NCI-H524 (cell line): ENCODE measurements at regions not wholly inside any gene's neighbourhood (a gene's known extent, or its start where the extent isn't known, plus 50 kb on each side); places are given as distances from the start of the nearest gene placed in this dataset.
A peak's percentile ranks its signal among the peaks of the same experiment; 100 is the strongest.
"Not testable (repeated sequence)": the region's sequence is repeated elsewhere in the genome, so short reads cannot be mapped to it uniquely, and the experiment has no call there.

ENCODE experiments used
- DNase-seq, 2 experiments: peaks; one replicate each; lab custom pipeline; 2025; lab: John Stamatoyannopoulos, UW

DNA sequence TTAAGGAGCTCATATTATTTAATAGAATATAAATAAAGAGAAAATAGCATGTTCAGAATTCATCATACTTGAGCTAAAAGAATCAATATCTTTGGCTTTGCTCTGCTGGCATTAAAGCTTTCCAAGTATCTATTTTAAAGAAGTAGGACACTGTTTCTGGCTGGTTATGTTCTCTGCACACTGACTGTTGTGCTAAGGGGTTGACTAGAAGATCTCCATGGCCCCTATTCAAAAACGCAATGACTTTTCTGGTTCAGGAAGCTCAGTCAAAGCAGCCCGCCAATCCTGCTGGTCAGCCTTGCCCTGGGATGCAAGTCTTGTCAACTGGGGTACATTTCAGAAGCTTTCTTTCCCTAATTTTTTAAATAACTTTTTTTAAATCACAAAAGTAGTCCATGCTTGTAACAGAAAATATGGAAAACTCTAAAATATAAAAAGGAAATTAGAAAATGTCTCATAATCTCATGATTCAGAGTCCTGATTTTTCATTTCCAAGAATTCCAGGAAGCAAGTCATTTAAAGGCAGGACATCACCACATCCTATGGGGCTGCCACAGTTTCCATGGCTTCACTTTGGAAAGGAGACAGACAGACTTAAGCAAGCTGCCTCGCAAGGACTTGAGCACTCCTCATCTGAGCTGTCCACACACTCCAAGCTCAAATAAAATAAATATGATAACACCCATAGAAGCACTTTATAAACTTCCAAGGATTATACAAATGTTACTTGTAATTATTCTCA, 195.1 kb downstream of the TXNL1 start:
- DNase-seq, result no peak

- DNase-seq, result not testable (repeated sequence)
Measured at GRCh38 chr18:56438480-56438879, 199.9 kb downstream of the TXNL1 start.

- DNase-seq, result no peak
Measured at GRCh38 chr18:56436651-56437050, 201.7 kb downstream of the TXNL1 start.

- no peak for DNase-seq
Measured at GRCh38 chr18:56433919-56434318, 204.5 kb downstream of the TXNL1 start.

GRCh38 chr18:56431551-56431950, 206.8 kb downstream of the TXNL1 start:
- no peak for DNase-seq

DNA sequence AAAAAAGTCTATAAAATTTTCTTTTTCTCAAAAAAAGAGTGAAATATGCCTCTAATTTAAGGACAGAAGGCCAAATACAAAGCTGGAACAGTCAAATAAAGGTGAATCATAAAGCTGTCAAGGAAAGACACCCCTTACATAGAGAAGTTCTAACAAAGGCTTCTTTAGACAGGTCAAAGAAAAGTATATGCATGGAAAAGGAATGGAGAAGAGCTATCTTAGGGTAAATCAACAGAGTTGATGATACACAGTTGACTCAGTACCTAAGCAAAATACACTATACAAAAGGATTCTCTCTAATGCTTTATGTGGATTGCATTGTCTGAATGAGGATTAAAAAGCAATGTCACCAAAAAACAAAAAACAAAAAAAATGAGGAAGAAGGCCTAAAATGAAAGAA, 214.8 kb downstream of the TXNL1 start:
- no peak for DNase-seq

DNA sequence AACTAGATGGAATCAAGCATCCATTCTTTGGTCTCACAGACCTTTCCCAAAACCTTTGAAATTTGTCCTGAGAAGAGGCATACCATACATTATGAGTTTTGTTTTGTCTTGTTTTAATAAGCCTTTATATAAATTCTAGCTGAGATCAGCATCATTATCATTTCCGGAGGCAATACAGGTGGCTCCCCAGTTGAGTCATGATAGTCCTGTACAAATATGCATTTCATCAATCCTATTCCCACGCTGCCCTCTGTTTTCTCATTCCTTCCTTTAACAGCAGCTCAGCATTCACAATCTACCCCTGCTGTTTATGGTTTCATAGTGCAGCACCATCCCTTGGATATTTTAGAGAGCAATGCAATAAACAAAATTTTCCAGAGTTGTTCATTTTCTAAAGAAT, 216.7 kb downstream of the TXNL1 start:
- no peak for DNase-seq

DNA sequence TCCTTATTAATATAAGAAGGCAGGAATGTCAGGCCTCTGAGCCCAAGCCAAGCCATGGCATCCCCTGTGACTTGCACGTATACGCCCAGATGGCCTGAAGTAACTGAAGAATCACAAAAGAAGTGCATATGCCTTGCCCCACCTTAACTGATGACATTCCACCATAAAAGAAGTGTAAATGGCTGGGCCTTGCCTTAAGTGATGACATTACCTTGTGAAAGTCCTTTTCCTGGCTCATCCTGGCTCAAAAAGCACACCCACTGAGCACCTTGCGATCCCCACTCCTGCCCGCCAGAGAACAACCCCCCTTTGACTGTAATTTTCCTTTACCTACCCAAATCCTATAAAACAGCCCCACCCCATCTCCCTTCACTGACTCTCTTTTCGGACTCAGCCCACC, 217.5 kb downstream of the TXNL1 start:
- DNase-seq, result not testable (repeated sequence)

DNA sequence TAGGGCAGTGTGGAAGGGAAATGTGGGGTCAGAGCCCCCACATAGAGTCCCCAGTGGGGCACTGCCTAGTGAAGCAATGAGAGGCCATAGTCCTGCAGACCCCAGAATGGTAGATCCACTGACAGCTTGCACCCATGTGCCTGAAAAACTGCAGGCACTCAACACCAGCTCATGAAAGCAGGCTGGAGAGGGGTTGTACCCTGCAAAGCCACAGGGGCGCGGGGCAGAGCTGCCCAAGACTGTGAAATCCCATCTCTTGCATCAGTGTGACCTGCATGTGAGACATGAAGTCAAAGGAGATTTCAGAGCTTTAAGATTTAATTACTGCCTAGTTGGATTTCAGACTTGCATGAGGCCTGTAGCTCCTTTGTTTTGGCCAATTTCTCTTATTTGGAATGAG, 224.0 kb downstream of the TXNL1 start:
- no peak for DNase-seq

- no peak for DNase-seq
Measured at GRCh38 chr18:56413862-56414261, 224.5 kb downstream of the TXNL1 start.

DNA sequence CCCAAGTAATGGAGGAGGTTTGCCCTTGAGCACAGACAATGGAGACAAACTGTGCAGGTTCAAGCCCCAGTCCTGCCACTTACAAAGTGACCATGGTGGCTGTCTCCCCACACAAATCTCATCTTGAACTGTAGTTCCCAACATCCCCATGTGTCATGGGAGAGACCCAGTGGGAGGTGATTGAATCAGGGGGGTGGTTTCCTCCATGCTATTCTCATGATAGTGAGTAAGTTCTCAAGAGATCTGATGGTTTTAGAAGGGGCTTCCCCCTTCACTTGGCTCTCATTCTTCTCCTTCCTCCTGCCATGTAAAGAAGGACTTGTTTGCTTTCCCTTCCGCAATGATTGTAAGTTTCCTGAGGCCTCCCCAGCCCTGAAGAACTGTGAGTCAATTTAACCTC, 225.4 kb downstream of the TXNL1 start:
- DNase-seq, result no peak

- DNase-seq, result no peak
Measured at GRCh38 chr18:56409736-56410135, 228.7 kb downstream of the TXNL1 start.

GRCh38 chr18:56407646-56408180, 230.7 kb downstream of the TXNL1 start:
- DNase-seq, result peak in 1 of 2 experiments; percentile 37

DNA sequence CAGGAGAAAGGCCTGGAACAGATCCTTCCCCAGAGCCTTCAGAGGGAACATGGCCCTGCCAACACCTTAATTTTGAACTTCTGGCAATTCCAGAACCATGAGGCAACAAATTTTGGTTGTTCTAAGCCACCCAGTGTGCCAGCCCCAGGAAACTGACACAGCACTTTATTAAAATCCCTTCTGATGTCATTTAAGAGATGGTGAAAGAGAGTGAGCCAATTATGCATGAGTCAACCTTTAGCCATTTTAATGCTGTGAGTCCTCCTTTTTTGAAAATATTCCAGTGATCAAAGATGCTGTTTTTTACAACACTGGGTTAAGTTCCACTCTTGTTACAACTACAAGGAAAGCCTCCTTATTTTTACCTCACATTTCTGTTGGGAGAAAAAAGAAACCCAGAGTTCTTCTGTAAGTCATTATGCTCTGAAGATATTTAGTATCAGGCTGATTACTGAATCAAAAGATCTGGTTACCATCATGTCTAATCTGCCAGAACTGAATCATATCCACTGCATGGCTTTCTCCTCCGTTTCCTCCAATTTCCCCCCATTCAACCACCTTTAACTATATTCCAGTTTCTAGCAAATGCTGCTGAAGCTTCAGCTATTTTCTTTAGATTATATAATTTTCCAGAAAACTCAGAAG, 235.4 kb downstream of the TXNL1 start:
- DNase-seq, result no peak

DNA sequence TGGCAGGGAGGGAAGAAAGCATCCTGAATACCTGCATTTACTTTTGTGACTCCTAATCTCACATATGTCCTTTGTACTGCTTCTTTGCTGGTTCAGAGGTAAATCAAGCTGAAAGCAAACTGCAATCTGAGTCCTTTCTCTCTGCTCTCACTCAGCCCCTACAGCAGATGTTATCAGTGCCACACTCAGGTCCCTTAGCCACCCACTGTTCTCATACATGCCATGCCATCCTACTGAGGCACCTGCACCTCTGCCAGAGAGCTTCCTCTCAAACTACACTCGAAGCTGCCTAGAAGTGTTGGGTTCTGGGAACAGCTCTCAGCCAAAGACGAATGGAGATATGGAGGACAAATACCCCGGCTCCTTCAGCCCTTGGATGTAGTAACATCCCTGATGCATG, 244.5 kb downstream of the TXNL1 start:
- DNase-seq, result no peak

- DNase-seq, result no peak
Measured at GRCh38 chr18:56391931-56392590, 246.3 kb downstream of the TXNL1 start.

GRCh38 chr18:56390626-56391025, 247.8 kb downstream of the TXNL1 start:
- DNase-seq, result no peak

DNA sequence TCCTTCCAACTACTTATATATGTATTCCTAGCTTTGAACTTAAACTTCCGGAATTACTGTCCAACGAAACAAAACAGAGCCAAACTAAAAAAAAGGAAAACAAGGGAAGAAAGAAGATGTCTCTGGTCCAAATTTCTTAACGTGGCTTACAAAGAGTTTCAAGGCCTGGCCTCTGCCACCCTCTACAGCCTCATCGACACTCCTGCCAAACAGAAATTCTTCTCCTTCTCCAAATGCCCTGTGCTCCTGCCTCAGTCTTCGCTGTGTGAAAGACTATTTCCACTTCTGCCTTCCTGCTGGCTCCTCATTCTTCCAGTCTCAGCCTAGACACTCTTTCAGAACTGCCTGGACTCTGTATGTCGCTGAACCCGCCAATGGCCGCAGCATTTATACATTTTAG, 249.2 kb downstream of the TXNL1 start:
- no peak for DNase-seq

DNA sequence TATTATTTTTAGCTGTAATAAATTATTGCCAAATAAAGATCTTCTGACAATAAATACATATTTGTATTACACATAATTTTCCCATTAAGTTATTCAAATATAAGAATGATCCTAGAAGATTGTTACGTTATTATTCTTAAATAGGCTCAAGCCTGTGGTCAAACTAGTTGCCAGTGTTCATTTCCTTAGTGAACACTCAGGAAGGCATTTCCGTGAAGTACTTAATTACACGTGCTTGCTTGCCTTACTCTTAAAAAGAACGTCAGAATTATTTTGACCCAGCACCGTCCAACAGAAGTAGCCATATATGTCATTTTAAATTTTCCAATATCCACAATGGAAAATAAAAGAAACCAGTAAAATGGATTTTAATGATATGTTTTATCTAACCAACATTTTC, 249.8 kb downstream of the TXNL1 start:
- DNase-seq, result no peak

GRCh38 chr18:56386856-56387255, 251.5 kb downstream of the TXNL1 start:
- DNase-seq, result no peak

- DNase-seq, result no peak
Measured at GRCh38 chr18:56383349-56383748, 255.0 kb downstream of the TXNL1 start.

DNA sequence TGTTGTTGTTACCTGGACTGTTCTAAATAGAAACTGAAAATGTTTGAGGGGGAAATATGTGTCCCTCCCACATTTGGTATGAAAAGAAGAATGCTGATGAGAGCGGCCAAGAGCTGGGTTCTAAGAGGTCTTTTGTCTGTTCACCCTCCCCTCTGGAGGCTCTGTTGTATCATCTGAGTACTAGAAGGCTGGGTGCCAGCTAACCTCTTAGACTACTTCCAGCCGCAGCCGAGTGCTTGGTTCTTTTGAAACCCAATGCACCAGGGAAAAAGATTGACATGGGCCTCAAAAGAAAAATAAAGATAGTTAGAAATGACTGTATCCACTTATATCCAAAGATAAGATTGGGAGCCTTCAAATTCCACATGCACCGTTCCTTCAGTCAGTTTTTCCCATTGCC, 255.9 kb downstream of the TXNL1 start:
- no peak for DNase-seq

DNA sequence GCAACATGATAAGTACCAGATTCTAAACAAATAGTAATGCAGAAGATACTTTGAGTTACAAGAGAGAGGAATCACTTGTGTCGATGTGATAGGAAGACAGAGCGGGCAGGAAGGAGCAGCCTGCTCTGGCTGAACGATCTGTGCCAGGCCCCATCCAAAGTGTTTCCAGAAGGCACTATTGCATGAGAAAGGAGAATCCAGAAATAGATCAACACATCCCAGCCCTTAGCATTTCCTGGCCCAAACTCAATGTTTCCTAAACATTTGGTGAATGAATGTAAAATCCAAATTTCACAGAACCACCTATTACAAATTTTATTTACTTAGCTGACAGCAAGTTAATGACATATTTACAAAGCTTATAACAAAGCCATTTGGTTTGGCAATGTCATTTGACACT, 257.2 kb downstream of the TXNL1 start:
- no peak for DNase-seq
